Prostate gland (tissue), 2 donors: ENCODE measurements at regions not wholly inside any gene's neighbourhood (a gene's known extent, or its start where the extent isn't known, plus 50 kb on each side); places are given as distances from the start of the nearest gene placed in this dataset.
"Not testable (repeated sequence)": the region's sequence is repeated elsewhere in the genome, so short reads cannot be mapped to it uniquely, and the experiment has no call there.

Experiments
- CTCF ChIP-seq, 4 experiments: fragments of 200-600 bp in 2 of 4; fragments of 450-650 bp in 2 of 4; sonication (generic) in 2 of 4; IDR thresholded peaks; 1 replicate in 3 of 4; 2 replicates in 1 of 4; pipeline ENCODE4 v1.5.1; 2016 to 2019; ENCODE audit warnings: antibody characterized with exemption in 4 of 4, mild to moderate bottlenecking in 2 of 4, moderate library complexity in 2 of 4
- POLR2AphosphoS5 ChIP-seq: sonication (generic); formaldehyde crosslinking; IDR thresholded peaks from one replicate; pipeline ENCODE4 v1.6.1; 2017; ENCODE audit warnings: antibody characterized with exemption

GRCh38 chr6:56729166-56729565 is 86.5 kb upstream of the DST start:
- not testable (repeated sequence) for TF ChIP-seq CTCF (IDR thresholded peaks at IDR 0.05); POLR2AphosphoS5
